Endothelial cell of umbilical vein (primary cell): ENCODE measurements at regions not wholly inside any gene's neighbourhood (a gene's known extent, or its start where the extent isn't known, plus 50 kb on each side); places are given as distances from the start of the nearest gene placed in this dataset.

Source experiments
- BruUV-seq: library from RNA; stranded (reverse); fragments of 400-500 nt; replicated peaks from 2 replicates; lab custom pipeline; 2021; lab: Mats Ljungman, UMichigan
- CTCF ChIA-PET: fragments of 300-600, 350-600 bp; sonication (Branson Sonifier 250); formaldehyde crosslinking; loops from one replicate; lab custom pipeline; 2021; ENCODE audit warnings: antibody characterized with exemption, inconsistent platforms; lab: Charles Lee
- POLR2A ChIA-PET: fragments of 300-600, 350-600 bp; sonication (Branson Sonifier 250); formaldehyde crosslinking; loops from one replicate; lab custom pipeline; 2021; ENCODE audit warnings: antibody characterized with exemption, inconsistent platforms; lab: Charles Lee
- DNase-seq: peaks from one replicate; pipeline ENCODE4 v3.0.0-alpha.2; 2011; ENCODE audit warnings: low read depth, low spot score
- FAIRE-seq: peaks from 2 replicates; lab custom pipeline; 2011; peaks lifted over from hg19 to GRCh38; lab: Jason Lieb, UNC
- H2AFZ ChIP-seq: 2 replicates; pipeline ENCODE4 v1.6.0; 2012; ENCODE audit warnings: low read depth, low read length, control low read depth, inconsistent platforms
- H3K27ac ChIP-seq: 2 replicates; pipeline ENCODE4 v1.5.1; 2011; ENCODE audit warnings: low read depth, mild to moderate bottlenecking, control low read depth, low read length, moderate library complexity; ENCODE audit not compliant: insufficient read depth
- H3K27me3 ChIP-seq, 2 experiments: 2 replicates each; pipeline versions ENCODE4 v1.6.0 to v1.6.1; 2011; ENCODE audit warnings: low read length in 2 of 2, mixed read lengths in 1 of 2; ENCODE audit not compliant: control insufficient read depth in 2 of 2, insufficient read depth in 2 of 2
- H3K36me3 ChIP-seq, 2 experiments: 2 replicates in 1 of 2; 3 replicates in 1 of 2; pipeline ENCODE4 v1.5.1; 2011; ENCODE audit warnings: low read length in 2 of 2, mild to moderate bottlenecking in 1 of 2, moderate library complexity in 1 of 2; ENCODE audit not compliant: control insufficient read depth in 2 of 2, insufficient read depth in 2 of 2; ENCODE audit errors: extremely low read depth in 1 of 2
- H3K4me1 ChIP-seq: 3 replicates; pipeline ENCODE4 v1.5.1; 2011; ENCODE audit warnings: mild to moderate bottlenecking, low read length; ENCODE audit not compliant: control insufficient read depth, insufficient read depth; ENCODE audit errors: extremely low read depth
- H3K4me2 ChIP-seq: 2 replicates; pipeline ENCODE4 v1.6.1; 2011; ENCODE audit warnings: low read length, control low read depth, mixed read lengths; ENCODE audit not compliant: insufficient read depth
- H3K4me3 ChIP-seq, 3 experiments: fragments of 200-600 bp in 1 of 3; sonication (generic), shearing (Covaris generic) in 1 of 3; replicated peaks in 1 of 3; 2 replicates each; pipeline ENCODE4 v1.5.1; 2011 to 2016; ENCODE audit warnings: control low read depth in 3 of 3, low read length in 3 of 3, mild to moderate bottlenecking in 2 of 3, inconsistent platforms in 1 of 3, low read depth in 1 of 3, moderate library complexity in 1 of 3; ENCODE audit not compliant: insufficient read depth in 1 of 3
- H3K79me2 ChIP-seq: 2 replicates; pipeline ENCODE4 v1.6.0; 2012; ENCODE audit warnings: low read length, inconsistent platforms; ENCODE audit not compliant: control insufficient read depth, insufficient read depth
- H3K9ac ChIP-seq: replicated peaks from 2 replicates; pipeline ENCODE3; 2011; ENCODE audit warnings: low read length, control low read depth; ENCODE audit not compliant: insufficient read depth; ENCODE audit errors: extremely low read depth
- H3K9me1 ChIP-seq: replicated peaks from 3 replicates; pipeline ENCODE4 v1.6.0; 2011; ENCODE audit warnings: mild to moderate bottlenecking, low read length; ENCODE audit not compliant: control insufficient read depth, insufficient read depth; ENCODE audit errors: extremely low read depth
- H3K9me3 ChIP-seq: replicated peaks from 2 replicates; pipeline ENCODE4 v1.5.1; 2012; ENCODE audit warnings: low read length, inconsistent platforms; ENCODE audit not compliant: control insufficient read depth, insufficient read depth
- H4K20me1 ChIP-seq: replicated peaks from 2 replicates; pipeline ENCODE3; 2011; ENCODE audit warnings: mild to moderate bottlenecking, low read length; ENCODE audit not compliant: control insufficient read depth, insufficient read depth; ENCODE audit errors: extremely low read depth
- CTCF ChIP-seq, 2 donors: IDR thresholded peaks; 1 replicate in 1 of 2; 2 replicates in 1 of 2; pipeline ENCODE4 v1.5.1; 2011; ENCODE audit warnings: low read length in 2 of 2, mild to moderate bottlenecking in 2 of 2, moderate library complexity in 2 of 2, control low read depth in 1 of 2, inconsistent platforms in 1 of 2, low read depth in 1 of 2; ENCODE audit not compliant: insufficient read depth in 1 of 2; ENCODE audit errors: extremely low read depth in 1 of 2
- EZH2 ChIP-seq: IDR thresholded peaks from 2 replicates; pipeline ENCODE4 v1.6.1; 2012; ENCODE audit warnings: borderline replicate concordance, low read depth, mild to moderate bottlenecking, moderate library complexity, low read length, inconsistent platforms; ENCODE audit not compliant: severe bottlenecking
- FOS ChIP-seq: IDR thresholded peaks from 2 replicates; pipeline ENCODE4 v1.6.1; 2011; ENCODE audit warnings: mild to moderate bottlenecking, low read length, moderate library complexity, borderline replicate concordance; ENCODE audit not compliant: insufficient read depth
- GATA2 ChIP-seq: IDR thresholded peaks from 2 replicates; pipeline ENCODE4 v1.7.0; 2011; ENCODE audit warnings: low read depth, mild to moderate bottlenecking, moderate library complexity, mixed read lengths, low read length; ENCODE audit not compliant: insufficient read length, insufficient read depth
- JUN ChIP-seq: IDR thresholded peaks from 2 replicates; pipeline ENCODE4 v1.6.1; 2011; ENCODE audit warnings: borderline replicate concordance, low read depth; ENCODE audit not compliant: insufficient read length, insufficient read depth
- MAX ChIP-seq: IDR thresholded peaks from 2 replicates; pipeline ENCODE4 v1.6.1; 2011; ENCODE audit not compliant: insufficient read depth, insufficient read length
- MYC ChIP-seq: IDR thresholded peaks from one replicate; pipeline ENCODE4 v1.6.1; 2011; ENCODE audit warnings: mild to moderate bottlenecking, low read depth, low read length
- POLR2A ChIP-seq: IDR thresholded peaks from 2 replicates; pipeline ENCODE4 v1.6.1; 2012; ENCODE audit warnings: low read depth, mild to moderate bottlenecking, control low read depth, low read length
- POLR2AphosphoS5 ChIP-seq: IDR thresholded peaks from 2 replicates; pipeline ENCODE4 v1.6.1; 2012; ENCODE audit warnings: low read depth, mild to moderate bottlenecking, control low read depth, low read length, moderate library complexity; ENCODE audit not compliant: insufficient read depth
- dilution Hi-C: fragments of 300-500 bp; cut with MboI; formaldehyde crosslinking; loops from one replicate; pipeline ENCODE4 v1.15.0; 2019; ENCODE audit warnings: low sequenced_read_pairs; ENCODE audit not compliant: extremely low pct_ligation_motif_present
- intact Hi-C: fragments of 100-400 bp; cut with micrococcal nuclease; formaldehyde crosslinking; loops from one replicate; pipeline ENCODE4 v1.10.0; 2022

GRCh38 chr7:68206946-68207485, 1210.4 kb downstream of the TYW1 start:
- no TSS peak for BruUV-seq
- Histone ChIP-seq H3K79me2 (no peaks in the 10 kb centered on the region), H3K36me3 (no peaks in the 10 kb centered on the region), H3K9me3 (peaks cover 1% of the 10 kb centered on the region), H3K4me2 (no peak overlapping the region), H3K4me3 (no peak overlapping the region), H3K4me1 (no peaks in the 10 kb centered on the region), H3K27me3 (no peaks in the 10 kb centered on the region), H4K20me1 (no peaks in the 10 kb centered on the region), H3K9ac (no peak overlapping the region), H3K9me1 (no peaks in the 10 kb centered on the region), H3K27ac (no peak overlapping the region), H2AFZ (no peak overlapping the region)
- intact Hi-C loops = no loop called here
- dilution Hi-C loops = no loop called here
- POLR2A ChIA-PET = no interaction called here
- DNase-seq = no peak
- TF ChIP-seq EZH2 = no peak
- no peak for TF ChIP-seq CTCF (IDR thresholded peaks at IDR 0.05; ENCODE audit: extremely low read depth in 1 of 2, insufficient read depth in 1 of 2, low read depth in 1 of 2, low read length in 2 of 2)
- TF ChIP-seq JUN = no peak
- no peak for TF ChIP-seq POLR2A
- TF ChIP-seq FOS = no peak
- no peak for TF ChIP-seq MAX
- no peak for TF ChIP-seq POLR2AphosphoS5
- TF ChIP-seq MYC = no peak
- no peak for TF ChIP-seq GATA2
- CTCF ChIA-PET = no interaction called here
- no peak for FAIRE-seq
